ENCODE measurements at regions not wholly inside any gene's neighbourhood (a gene's known extent, or its start where the extent isn't known, plus 50 kb on each side); places are given as distances from the start of the nearest gene placed in this dataset.
"Not testable (repeated sequence)": the region's sequence is repeated elsewhere in the genome, so short reads cannot be mapped to it uniquely, and the experiment has no call there.

GRCh38 chr22:23453277-23453676, 126.8 kb downstream of the IGLL1 start (continued):
- TF ChIP-seq PBX3 (IDR thresholded peaks at IDR 0.05) = no peak
- TF ChIP-seq RAD21 (conservative IDR thresholded peaks at IDR 0.05 in 1 of 2, IDR thresholded peaks at IDR 0.05 in 1 of 2) = no peak
- TF ChIP-seq ZNF302 (CRISPR knock-in tag; IDR thresholded peaks at IDR 0.05) = no peak
- no peak for TF ChIP-seq BCL3 (IDR thresholded peaks at IDR 0.05)

- ATAC-seq (no peak), DNase-seq (ENCODE audit: low read depth in 1 of 2, low spot score in 1 of 2) (no peak), FAIRE-seq (no peak)
- ChIA-PET CTCF (no interaction called here), POLR2A (no interaction called here)
- Histone ChIP-seq H3K9me3 (no peaks in the 10 kb centered on the region), H3K4me3 (no peak overlapping the region), H3K27ac (no peak overlapping the region), H3K4me2 (no peak overlapping the region), H3K4me1 (no peaks in the 10 kb centered on the region)
- TF ChIP-seq SMC3 (IDR thresholded peaks at IDR 0.05) (no peak), CBX8 (IDR thresholded peaks at IDR 0.05) (no peak), REST (IDR thresholded peaks at IDR 0.05) (no peak), FOSB (CRISPR knock-in tag; IDR thresholded peaks at IDR 0.05) (no peak), PHF8 (IDR thresholded peaks at IDR 0.05; ENCODE audit: borderline replicate concordance, low read depth) (no peak), POLR2A (IDR thresholded peaks at IDR 0.05; ENCODE audit: low read length) (no peak), ATOH8 (CRISPR knock-in tag; IDR thresholded peaks at IDR 0.05; ENCODE audit: low read depth) (no peak), KDM5A (IDR thresholded peaks at IDR 0.05) (no peak), HMGXB4 (CRISPR knock-in tag; IDR thresholded peaks at IDR 0.05; ENCODE audit: borderline replicate concordance) (no peak), ESRRA (IDR thresholded peaks at IDR 0.05; ENCODE audit: borderline replicate concordance, low read length) (no peak), POLR2AphosphoS2 (conservative IDR thresholded peaks at IDR 0.05; ENCODE audit: low read length) (no peak), MAFK (IDR thresholded peaks at IDR 0.05; ENCODE audit: partially characterized antibody) (no peak), EP300 (IDR thresholded peaks at IDR 0.05) (no peak), CEBPB (IDR thresholded peaks at IDR 0.05) (no peak), HOXA7 (CRISPR knock-in tag; IDR thresholded peaks at IDR 0.05) (no peak), HES2 (IDR thresholded peaks at IDR 0.05) (no peak), MYC (IDR thresholded peaks at IDR 0.05; ENCODE audit: borderline replicate concordance, low read length) (no peak), SREBF2 (IDR thresholded peaks at IDR 0.05) (no peak), TP53 (CRISPR knock-in tag; IDR thresholded peaks at IDR 0.05) (no peak)
- 75% methylated on average over 14 of the region's 23 CpGs for WGBS (ENCODE audit: missing lambda C conversion rate)
Measured at GRCh38 chr22:23452231-23453010, 127.7 kb downstream of the IGLL1 start.

- H3K4me3 ChIP-seq; CTCF ChIA-PET; H3K27ac ChIP-seq; H3K4me2 ChIP-seq; POLR2A ChIA-PET; H3K4me1 ChIP-seq; ATAC-seq; H3K9me3 ChIP-seq; DNase-seq (ENCODE audit: low read depth in 1 of 2, low spot score in 1 of 2); FAIRE-seq: not testable (repeated sequence)
- WGBS (ENCODE audit: missing lambda C conversion rate) = 78% methylated on average over 26 of the region's 30 CpGs
Measured at GRCh38 chr22:23451452-23452230, 128.4 kb downstream of the IGLL1 start.

- H3K9me3 ChIP-seq; H3K4me2 ChIP-seq; CTCF ChIA-PET; DNase-seq (ENCODE audit: low read depth in 1 of 2, low spot score in 1 of 2); FAIRE-seq; H3K27ac ChIP-seq; H3K4me1 ChIP-seq; POLR2A ChIA-PET; H3K4me3 ChIP-seq; ATAC-seq: not testable (repeated sequence)
- 90% methylated on average over 2 of the region's 15 CpGs for WGBS (ENCODE audit: missing lambda C conversion rate)
Measured at GRCh38 chr22:23450821-23451220, 129.3 kb downstream of the IGLL1 start.

Data from A549 (cell line).